ENCODE measurements at regions not wholly inside any gene's neighbourhood (a gene's known extent, or its start where the extent isn't known, plus 50 kb on each side); places are given as distances from the start of the nearest gene placed in this dataset.

DNA sequence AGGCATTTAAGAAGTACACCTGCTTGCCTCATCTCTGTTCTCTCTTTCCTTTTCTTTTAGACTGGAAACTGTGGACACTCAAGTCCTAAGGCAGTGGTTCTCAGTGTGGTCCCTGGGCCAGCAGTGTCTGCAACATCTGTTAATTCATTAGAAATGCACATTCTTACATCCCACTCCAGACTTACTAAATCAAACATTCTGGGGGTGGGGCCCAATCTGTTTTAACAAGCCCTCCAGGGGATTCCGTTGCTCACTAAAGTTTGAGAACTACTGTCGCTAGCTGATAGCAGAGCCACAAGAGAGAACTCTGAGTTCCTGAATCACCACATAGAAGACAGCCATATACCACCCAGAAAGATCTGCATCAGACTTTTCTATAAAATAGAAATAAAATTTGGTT, 430.6 kb downstream of the BCOR start:
- no peak for DNase-seq (ENCODE audit: low spot score)
- TF ChIP-seq, protein P1, sequence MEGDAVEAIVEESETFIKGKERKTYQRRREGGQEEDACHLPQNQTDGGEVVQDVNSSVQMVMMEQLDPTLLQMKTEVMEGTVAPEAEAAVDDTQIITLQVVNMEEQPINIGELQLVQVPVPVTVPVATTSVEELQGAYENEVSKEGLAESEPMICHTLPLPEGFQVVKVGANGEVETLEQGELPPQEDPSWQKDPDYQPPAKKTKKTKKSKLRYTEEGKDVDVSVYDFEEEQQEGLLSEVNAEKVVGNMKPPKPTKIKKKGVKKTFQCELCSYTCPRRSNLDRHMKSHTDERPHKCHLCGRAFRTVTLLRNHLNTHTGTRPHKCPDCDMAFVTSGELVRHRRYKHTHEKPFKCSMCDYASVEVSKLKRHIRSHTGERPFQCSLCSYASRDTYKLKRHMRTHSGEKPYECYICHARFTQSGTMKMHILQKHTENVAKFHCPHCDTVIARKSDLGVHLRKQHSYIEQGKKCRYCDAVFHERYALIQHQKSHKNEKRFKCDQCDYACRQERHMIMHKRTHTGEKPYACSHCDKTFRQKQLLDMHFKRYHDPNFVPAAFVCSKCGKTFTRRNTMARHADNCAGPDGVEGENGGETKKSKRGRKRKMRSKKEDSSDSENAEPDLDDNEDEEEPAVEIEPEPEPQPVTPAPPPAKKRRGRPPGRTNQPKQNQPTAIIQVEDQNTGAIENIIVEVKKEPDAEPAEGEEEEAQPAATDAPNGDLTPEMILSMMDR (IDR thresholded peaks at IDR 0.05), result no peak
- no peak for ATAC-seq (ENCODE audit: low FRiP score)

DNA sequence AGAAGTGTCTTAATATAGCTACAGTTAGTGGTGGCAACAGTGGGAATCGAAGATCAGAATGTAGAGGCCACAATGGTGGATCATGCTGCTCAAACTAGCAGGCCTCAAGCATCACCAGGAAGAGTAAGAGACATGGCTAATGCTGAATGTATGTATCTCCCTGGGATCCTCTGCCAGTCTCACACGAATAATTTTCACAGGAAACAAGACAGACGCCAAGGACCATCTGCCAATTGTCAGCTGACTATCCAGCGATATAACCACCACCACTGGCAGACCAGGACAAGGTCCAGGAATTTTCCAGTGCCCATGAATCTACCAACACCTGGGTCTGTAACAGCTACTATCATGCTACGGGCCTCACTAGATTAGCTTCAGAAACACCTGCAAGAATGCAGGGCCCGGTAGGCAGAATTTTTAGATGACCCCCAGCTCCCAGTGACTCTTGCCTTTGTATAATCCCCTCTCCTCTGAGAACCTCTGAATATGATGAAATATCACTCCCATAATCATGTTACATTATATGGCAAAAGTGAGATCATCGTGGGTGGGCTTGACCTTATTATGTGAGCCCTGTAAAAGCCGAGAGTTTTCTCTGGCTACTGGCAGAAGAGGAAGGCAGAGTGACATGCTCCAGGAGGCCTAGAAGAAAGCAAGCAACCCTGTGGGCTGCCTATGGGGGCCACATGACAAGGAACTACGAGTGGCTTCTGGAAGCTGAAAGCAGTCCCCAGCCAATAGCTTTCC, 429.8 kb downstream of the BCOR start:
- DNase-seq (ENCODE audit: low spot score) (no peak), ATAC-seq (ENCODE audit: low FRiP score) (no peak)
- TF ChIP-seq, protein P1 (IDR thresholded peaks at IDR 0.05), result no peak

DNA sequence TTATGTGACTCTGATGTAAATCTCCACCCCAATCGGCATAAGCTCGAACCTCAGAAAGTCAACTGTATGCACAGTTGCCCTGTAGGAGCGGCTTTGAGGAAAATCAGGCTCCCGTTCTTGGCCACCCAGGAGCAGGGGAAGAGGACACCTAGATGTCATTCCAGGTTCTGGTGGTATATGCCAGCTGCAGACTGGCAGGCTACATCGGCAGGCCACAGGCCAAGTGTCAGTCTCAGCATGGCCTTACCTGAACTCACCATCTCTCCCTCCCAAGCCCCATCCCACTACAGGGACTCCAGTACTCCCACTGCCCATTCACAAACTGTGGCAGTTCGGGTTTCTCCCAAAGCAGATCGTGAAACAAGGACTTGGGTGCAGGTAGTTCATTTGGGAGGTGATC, 428.1 kb downstream of the BCOR start:
- DNase-seq (ENCODE audit: low spot score) (no peak), ATAC-seq (ENCODE audit: low FRiP score) (no peak)
- TF ChIP-seq, protein P1 (IDR thresholded peaks at IDR 0.05), result no peak

DNA sequence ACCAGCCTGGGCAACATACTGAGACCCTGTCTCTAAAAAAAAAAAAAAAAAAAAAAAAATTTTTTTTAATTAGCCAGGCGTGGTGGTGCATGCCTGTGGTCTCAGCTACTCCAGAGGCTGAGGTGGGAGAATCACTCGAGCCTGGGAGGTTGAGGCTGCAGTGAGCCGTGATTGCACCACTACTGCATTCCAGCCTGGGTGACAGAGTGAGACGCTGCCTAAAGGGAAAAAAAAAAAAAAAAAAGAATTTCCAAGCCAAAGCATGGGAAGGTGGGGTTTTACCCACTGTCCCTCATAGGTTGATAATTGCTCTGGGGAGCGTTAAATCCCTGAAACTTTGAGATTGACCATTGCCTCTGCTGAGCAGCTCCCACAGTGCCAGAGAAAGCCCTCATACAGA, 427.5 kb downstream of the BCOR start:
- TF ChIP-seq, protein P1 (IDR thresholded peaks at IDR 0.05), result no peak
- no peak for ATAC-seq (ENCODE audit: low FRiP score)
- no peak for DNase-seq (ENCODE audit: low spot score)

DNA sequence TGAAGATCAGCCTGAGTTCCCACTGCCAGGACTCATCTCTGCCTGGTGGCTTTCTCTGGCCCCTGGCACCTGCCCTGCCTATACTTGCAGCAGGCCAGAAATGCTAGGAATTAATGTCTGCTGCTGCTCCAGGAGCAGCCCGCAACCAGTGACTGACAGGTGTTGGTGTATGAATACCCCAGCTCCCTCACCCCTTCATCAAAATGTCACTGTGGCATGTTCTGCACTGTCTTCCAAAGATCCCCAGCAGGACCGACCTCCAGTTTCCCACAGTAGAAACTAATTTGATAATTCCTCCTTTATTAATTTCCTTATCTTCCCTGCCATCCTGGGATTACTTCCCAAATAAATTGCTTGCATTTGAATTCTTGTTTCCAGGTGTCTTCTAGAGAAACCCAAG, 425.4 kb downstream of the BCOR start:
- DNase-seq (ENCODE audit: low spot score), result no peak
- TF ChIP-seq, protein P1 (IDR thresholded peaks at IDR 0.05), result no peak
- no peak for ATAC-seq (ENCODE audit: low FRiP score)

DNA sequence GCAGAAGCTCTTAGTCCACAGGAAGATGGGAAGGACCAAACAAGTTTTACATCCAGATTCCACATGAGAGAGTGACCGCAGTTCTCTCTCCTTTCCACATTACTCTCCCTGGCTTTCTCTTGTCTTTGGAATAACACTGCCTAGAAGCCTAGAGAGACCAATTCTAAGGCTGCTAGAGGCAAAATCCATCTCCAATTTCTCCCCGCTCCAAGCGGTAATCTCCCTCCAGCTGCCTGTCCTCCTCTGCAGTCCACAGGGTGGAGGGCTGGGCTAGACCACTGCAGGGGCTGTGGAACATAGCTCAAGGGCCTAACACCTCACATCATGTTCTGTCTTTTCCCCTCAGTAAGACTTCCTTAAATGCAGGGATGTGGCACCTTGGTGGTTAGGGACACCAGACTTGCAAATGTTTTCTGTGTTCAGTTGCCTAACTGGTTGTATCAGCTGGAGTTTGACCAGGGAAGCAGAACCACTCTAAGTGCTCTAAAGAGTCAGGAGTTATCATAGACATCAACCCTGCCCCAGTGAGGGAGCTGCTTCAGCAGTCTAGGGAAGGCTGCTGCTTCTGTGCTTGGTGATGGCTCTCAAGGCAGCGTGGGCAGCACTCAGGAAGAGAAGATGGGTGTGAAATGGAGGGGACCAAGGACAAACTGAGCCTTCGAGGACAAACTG, 423.1 kb downstream of the BCOR start:
- DNase-seq (ENCODE audit: low spot score) (no peak), ATAC-seq (ENCODE audit: low FRiP score) (no peak)
- TF ChIP-seq, protein P1 (IDR thresholded peaks at IDR 0.05), result no peak

DNA sequence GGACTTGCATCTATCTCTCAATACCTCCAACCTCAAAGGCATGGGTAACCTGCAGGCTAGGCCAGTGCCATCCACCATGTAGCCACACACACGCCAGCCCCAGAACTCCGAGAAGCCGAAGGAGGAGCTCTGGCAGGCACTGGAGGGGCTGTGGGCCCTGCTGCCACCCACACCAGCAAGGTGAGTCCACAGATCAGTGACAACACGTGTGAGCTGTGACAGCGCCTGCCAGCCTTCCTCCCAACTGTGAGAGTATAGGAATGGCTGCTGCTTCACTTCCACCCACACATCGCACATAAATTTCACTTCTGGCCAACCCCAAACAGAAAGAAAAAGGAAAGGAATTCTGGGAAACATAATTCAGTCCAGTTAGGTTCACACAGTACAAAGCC, 422.6 kb downstream of the BCOR start:
- DNase-seq (ENCODE audit: low spot score), result no peak
- TF ChIP-seq, protein P1 (IDR thresholded peaks at IDR 0.05), result no peak
- ATAC-seq (ENCODE audit: low FRiP score), result no peak
